OCI-LY7 (cell line): ENCODE measurements at regions not wholly inside any gene's neighbourhood (a gene's known extent, or its start where the extent isn't known, plus 50 kb on each side); places are given as distances from the start of the nearest gene placed in this dataset.

Experiments used
- BruUV-seq: library from RNA; stranded (reverse); fragments of 400-500 nt; replicated peaks from 2 replicates; lab custom pipeline; 2021; lab: Mats Ljungman, UMichigan
- CTCF ChIA-PET: fragments of 300-600 bp; sonication (Branson Sonifier 250); formaldehyde crosslinking; loops from one replicate; lab custom pipeline; 2022; ENCODE audit warnings: antibody characterized with exemption; ENCODE audit not compliant: unreplicated experiment; lab: Charles Lee
- POLR2A ChIA-PET: fragments of 300-600 bp; sonication (Branson Sonifier 250); formaldehyde crosslinking; loops from one replicate; lab custom pipeline; 2022; ENCODE audit warnings: antibody characterized with exemption; lab: Charles Lee
- DNase-seq: peaks from one replicate; pipeline ENCODE4 v3.0.0-alpha.2; 2015; ENCODE audit warnings: low spot score
- H2AFZ ChIP-seq: fragments of 200-600 bp; sonication (generic), shearing (Covaris generic); 2 replicates; pipeline ENCODE4 v1.6.1; 2014; ENCODE audit warnings: mild to moderate bottlenecking, antibody characterized with exemption, low read length, moderate library complexity
- H3K27ac ChIP-seq: fragments of 200-600 bp; sonication (generic); 2 replicates; pipeline ENCODE4 v1.5.1; 2014; ENCODE audit warnings: mixed run types, low read depth, mild to moderate bottlenecking, moderate library complexity, low read length, inconsistent platforms; ENCODE audit not compliant: poor library complexity, severe bottlenecking
- H3K36me3 ChIP-seq: fragments of 200-600 bp; sonication (generic); 2 replicates; pipeline ENCODE4 v1.6.1; 2014; ENCODE audit warnings: mild to moderate bottlenecking, antibody characterized with exemption, low read length, moderate library complexity, mixed read lengths; ENCODE audit not compliant: insufficient read depth
- H3K4me1 ChIP-seq: fragments of 200-600 bp; sonication (generic); 2 replicates; pipeline ENCODE4 v1.5.1; 2014; ENCODE audit warnings: mild to moderate bottlenecking, low read length; ENCODE audit not compliant: insufficient read depth, poor library complexity, severe bottlenecking
- H3K4me2 ChIP-seq: fragments of 200-600 bp; sonication (generic); 2 replicates; pipeline ENCODE4 v1.6.1; 2014; ENCODE audit warnings: mild to moderate bottlenecking, low read length
- H3K4me3 ChIP-seq: fragments of 200-600 bp; sonication (generic); 2 replicates; pipeline ENCODE4 v1.5.1; 2014; ENCODE audit warnings: mild to moderate bottlenecking, low read depth, low read length; ENCODE audit not compliant: poor library complexity, severe bottlenecking
- H3K79me2 ChIP-seq: fragments of 200-600 bp; sonication (generic); 2 replicates; pipeline ENCODE4 v1.6.1; 2016; ENCODE audit warnings: low read depth, mild to moderate bottlenecking, low read length, moderate library complexity, mixed read lengths; ENCODE audit not compliant: insufficient read depth
- H3K9me2 ChIP-seq: fragments of 200-600 bp; sonication (generic); 2 replicates; pipeline ENCODE4 v1.6.1; 2016; ENCODE audit warnings: mild to moderate bottlenecking, low read length, mixed read lengths; ENCODE audit not compliant: insufficient read depth
- H3K9me3 ChIP-seq: fragments of 200-600 bp; sonication (generic); 2 replicates; pipeline ENCODE4 v1.6.1; 2014; ENCODE audit warnings: mild to moderate bottlenecking, mixed run types, low read length, mixed read lengths
- H4K20me1 ChIP-seq: fragments of 200-600 bp; sonication (generic); 2 replicates; pipeline ENCODE4 v1.6.1; 2014; ENCODE audit warnings: mild to moderate bottlenecking, antibody characterized with exemption, low read length, moderate library complexity, mixed read lengths; ENCODE audit not compliant: insufficient read depth
- CTCF ChIP-seq: fragments of 200-600 bp; sonication (generic); conservative IDR thresholded peaks from 2 replicates; pipeline ENCODE4 v1.5.1; 2014; ENCODE audit warnings: mild to moderate bottlenecking, antibody characterized with exemption, low read length, moderate library complexity, mixed read lengths
- EZH2phosphoT487 ChIP-seq: fragments of 200-600 bp; sonication (generic); IDR thresholded peaks from 2 replicates; pipeline ENCODE4 v1.6.1; 2018; ENCODE audit warnings: low read depth, borderline replicate concordance, mild to moderate bottlenecking, mixed run types, antibody characterized with exemption, low read length, moderate library complexity, mixed read lengths
- intact Hi-C: fragments of 100-400 bp; cut with micrococcal nuclease; formaldehyde crosslinking; loops from one replicate; pipeline ENCODE4 v1.10.0; 2022; ENCODE audit not compliant: unreplicated experiment

DNA sequence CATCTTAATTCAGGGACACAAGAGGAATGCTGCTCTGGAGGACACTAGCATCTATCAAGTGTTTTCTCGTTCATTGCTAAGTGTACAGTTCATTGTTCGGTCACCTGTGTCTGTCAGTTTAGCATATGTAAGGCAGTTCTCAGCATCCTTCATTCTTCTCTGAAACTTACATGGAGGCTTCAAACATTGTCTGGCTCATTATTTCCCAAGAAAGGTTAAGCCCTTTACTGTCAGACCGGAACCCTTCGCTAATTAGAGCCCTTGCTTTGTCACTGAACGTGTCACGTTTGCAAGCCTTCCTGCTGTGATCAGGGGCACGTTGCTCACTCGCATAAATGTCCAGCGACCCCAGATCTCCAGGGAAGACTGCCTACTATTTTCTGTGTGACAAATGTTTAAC lies 62.3 kb upstream of the RIOK2 start:
- POLR2A ChIA-PET: interaction anchor here (0.6 kb wide), 1 partner anchor 103 kb away, joined by 4 read pairs; no protein-coding TSS in a partner anchor
- H3K4me2 ChIP-seq: no peak overlapping the region
- no peak for TF ChIP-seq EZH2phosphoT487
- no peak for TF ChIP-seq CTCF
- H3K9me2 ChIP-seq: no peaks in the 10 kb centered on the region
- H4K20me1 ChIP-seq: no peaks in the 10 kb centered on the region
- H3K4me1 ChIP-seq: no peaks in the 10 kb centered on the region
- intact Hi-C loops: no loop called here
- H3K9me3 ChIP-seq: no peaks in the 10 kb centered on the region
- H3K27ac ChIP-seq: no peak overlapping the region
- no peak for DNase-seq
- no peak overlapping the region for H3K4me3 ChIP-seq
- no peaks in the 10 kb centered on the region for H3K79me2 ChIP-seq
- BruUV-seq: no TSS peak
- no peaks in the 10 kb centered on the region for H3K36me3 ChIP-seq
- CTCF ChIA-PET: no interaction called here
- no peak overlapping the region for H2AFZ ChIP-seq

- no peak for DNase-seq
- H3K9me3 ChIP-seq: no peaks in the 10 kb centered on the region
- ChIA-PET CTCF (no interaction called here), POLR2A (no interaction called here)
- no peak overlapping the region for H3K4me2 ChIP-seq
- no peak overlapping the region for H2AFZ ChIP-seq
- intact Hi-C loops: no loop called here
- H3K4me1 ChIP-seq: no peaks in the 10 kb centered on the region
- H3K36me3 ChIP-seq: no peaks in the 10 kb centered on the region
- TF ChIP-seq EZH2phosphoT487 (no peak), CTCF (no peak)
- no TSS peak for BruUV-seq
- H3K9me2 ChIP-seq: no peaks in the 10 kb centered on the region
- no peaks in the 10 kb centered on the region for H4K20me1 ChIP-seq
- H3K79me2 ChIP-seq: no peaks in the 10 kb centered on the region
- H3K27ac ChIP-seq: no peak overlapping the region
- H3K4me3 ChIP-seq: no peak overlapping the region
These were observed 67.1 kb upstream of the RIOK2 start for GRCh38 chr5:97250113-97250512.

- Histone ChIP-seq H3K27ac (no peak overlapping the region), H3K4me1 (no peaks in the 10 kb centered on the region), H2AFZ (no peak overlapping the region), H3K4me2 (no peak overlapping the region), H3K4me3 (no peak overlapping the region), H3K79me2 (no peaks in the 10 kb centered on the region), H3K9me3 (no peaks in the 10 kb centered on the region), H4K20me1 (no peaks in the 10 kb centered on the region), H3K9me2 (no peaks in the 10 kb centered on the region), H3K36me3 (no peaks in the 10 kb centered on the region)
- TF ChIP-seq CTCF (no peak), EZH2phosphoT487 (no peak)
- intact Hi-C loops: no loop called here
- CTCF ChIA-PET: no interaction called here
- POLR2A ChIA-PET: interaction anchor here (0.5 to 0.6 kb wide), 2 partner anchors 13 to 1791 kb away, joined by 3 to 4 read pairs; no protein-coding TSS in a partner anchor
- no TSS peak for BruUV-seq
- no peak for DNase-seq
These were observed 83.0 kb upstream of the RIOK2 start for GRCh38 chr5:97266076-97266475.
